G401 (cell line): ENCODE measurements at regions not wholly inside any gene's neighbourhood (a gene's known extent, or its start where the extent isn't known, plus 50 kb on each side); places are given as distances from the start of the nearest gene placed in this dataset.
"Not testable (repeated sequence)": the region's sequence is repeated elsewhere in the genome, so short reads cannot be mapped to it uniquely, and the experiment has no call there.

Source experiments
- DNase-seq: peaks from one replicate; pipeline ENCODE4 v3.0.0-alpha.2; 2015; ENCODE audit warnings: low spot score
- in situ Hi-C: cut with HindIII; loops from 2 replicates; pipeline ENCODE4 v1.10.0; 2016; ENCODE audit warnings: low sequenced_read_pairs, mixed read lengths

DNA sequence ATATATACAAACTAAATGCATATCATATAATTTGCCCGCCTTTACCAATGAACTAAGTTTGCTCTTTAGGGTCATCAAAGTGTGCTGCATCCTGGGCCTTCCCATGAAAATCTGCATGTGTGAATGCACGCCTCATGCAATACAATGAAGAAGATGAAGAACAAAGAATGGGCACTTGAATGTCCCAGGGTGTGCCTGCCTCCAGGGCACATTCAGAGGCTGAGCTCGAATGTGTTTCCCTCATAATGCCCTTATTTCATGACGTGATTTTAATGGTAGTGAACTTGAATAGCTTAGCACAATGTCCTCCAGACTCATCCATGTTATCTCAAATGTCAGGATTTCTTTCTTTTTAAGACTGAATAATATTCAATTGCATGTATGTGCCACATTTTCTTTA, 824.9 kb downstream of the TNS3 start:
- in situ Hi-C loops = no loop called here
- no peak for DNase-seq

DNA sequence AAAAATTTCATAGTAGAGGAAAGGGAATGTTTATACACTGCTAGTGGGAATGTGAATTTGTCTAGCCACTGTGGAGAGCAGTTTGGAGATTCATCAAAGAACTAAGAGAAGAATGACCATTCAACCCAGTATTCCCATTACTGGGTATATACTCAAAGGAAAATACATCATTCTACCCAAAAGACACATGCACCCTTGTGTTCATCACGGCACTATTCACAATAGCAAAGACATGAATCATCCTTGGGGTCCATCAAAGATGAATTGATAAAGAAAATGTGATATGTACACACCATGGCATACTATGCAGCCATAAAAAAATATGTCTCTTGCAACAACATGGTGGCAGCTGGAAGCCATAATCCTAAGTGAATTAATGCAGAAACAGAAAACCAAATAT, 825.7 kb downstream of the TNS3 start:
- no peak for DNase-seq
- in situ Hi-C loops = no loop called here

DNA sequence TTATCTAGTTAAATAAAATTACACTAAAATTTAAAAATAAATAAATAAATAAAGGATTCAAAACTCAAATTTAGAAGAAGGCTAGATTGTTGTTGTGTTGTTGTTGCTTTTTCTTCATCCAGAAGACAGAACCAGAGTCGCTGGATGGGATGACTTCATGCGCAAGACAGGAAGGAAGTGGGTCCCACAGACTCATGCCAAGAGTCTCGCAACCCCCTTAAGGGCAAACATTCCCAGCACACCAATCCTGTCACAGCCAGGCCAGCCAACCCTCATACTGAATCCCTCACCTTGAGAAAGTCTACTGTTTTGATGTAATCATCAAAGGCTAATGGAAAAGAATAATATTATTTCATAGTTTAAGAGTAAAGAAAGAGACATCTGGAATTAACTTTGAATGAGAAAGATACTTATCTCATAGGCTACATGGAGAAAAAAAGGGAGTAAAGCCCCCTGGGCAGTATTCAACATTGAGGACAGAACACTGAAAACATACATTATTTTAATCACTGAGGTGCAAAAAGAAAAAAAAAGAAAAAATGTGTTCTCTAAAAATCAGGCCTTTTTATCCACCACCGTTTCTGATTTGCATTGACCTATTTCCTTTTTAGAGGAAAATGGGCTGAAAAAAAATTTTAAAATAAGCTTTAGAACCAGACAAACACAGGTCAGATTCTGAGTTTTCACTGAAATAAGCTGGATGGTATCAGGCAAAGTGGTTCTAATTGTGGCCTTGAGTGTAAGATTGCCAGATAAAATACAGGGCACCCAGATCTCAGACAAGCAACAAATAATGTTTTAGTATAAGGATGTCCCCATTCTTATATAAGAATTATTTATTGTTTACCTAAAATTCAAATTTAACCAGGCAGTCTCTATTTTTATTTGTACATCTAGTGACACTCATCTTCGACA, 826.5 kb downstream of the TNS3 start:
- in situ Hi-C loops = no loop called here
- DNase-seq = no peak

DNA sequence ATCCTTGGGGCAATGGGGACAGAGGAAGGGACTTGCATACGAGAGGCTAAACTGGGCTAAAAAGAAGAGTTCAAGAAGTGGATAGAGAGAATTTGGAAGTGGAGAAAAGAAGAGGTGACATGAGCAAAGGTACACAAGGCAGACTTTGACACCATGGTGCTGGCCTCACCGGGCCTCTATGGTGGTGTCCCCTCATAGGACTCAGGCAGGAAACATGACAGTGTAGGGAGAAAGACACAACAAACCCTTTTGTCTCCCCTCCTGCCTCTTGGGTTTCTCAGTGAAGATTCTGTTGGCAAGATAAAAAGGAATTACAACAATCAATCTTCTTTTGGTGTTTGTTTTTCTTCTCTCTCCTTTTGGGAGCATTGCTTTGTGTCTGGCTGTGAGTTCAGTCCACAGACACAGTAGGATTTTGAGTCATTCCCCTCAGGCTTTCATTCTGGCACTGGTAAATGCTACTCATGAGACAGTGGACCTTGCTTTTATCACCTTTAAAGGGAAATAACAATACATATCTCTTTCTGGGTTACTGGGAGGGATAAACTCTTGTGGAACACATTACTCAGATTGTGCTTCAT, 827.7 kb downstream of the TNS3 start:
- no peak for DNase-seq
- in situ Hi-C loops = no loop called here

DNA sequence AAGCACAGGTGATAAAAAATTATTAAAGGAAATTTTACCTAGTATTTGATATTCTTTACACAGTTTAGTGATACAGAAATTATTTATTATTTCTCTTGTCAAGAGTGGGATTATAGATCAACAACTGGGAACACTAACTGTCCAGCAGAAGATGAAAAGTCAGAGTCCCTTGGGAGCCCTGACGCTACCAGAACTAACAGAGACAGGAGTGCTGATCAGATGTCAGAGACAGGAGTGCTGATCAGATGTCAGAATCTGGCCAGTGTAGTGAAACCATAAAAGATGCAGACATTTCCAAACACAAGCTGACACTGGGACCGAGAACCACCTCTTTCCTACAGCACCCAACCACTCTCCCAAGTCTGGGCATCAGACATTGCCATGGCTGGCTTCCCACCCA, 828.2 kb downstream of the TNS3 start:
- no peak for DNase-seq
- in situ Hi-C loops = no loop called here

DNA sequence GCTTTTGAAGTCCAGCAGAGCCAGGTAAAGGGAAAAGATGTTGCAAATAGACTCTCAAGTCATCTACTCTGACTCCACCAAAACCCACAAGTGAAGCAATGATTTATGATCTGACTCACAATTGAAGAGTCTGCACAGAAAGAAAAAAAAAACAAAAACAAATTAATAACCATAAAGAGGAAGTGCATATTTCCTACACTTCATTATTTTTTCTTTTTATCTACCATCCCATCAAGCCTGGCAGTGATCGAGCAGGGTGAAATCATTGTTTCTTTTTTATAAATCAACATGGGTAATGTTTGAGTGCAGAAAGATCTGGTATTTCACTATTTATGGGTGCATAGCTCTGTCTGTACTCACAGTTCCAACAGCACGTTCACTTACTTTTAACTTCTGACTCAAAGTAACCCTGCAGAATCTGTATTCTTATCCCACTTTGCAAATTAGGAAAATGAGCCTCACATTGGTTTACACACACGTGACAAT, 829.0 kb downstream of the TNS3 start:
- DNase-seq = no peak

DNA sequence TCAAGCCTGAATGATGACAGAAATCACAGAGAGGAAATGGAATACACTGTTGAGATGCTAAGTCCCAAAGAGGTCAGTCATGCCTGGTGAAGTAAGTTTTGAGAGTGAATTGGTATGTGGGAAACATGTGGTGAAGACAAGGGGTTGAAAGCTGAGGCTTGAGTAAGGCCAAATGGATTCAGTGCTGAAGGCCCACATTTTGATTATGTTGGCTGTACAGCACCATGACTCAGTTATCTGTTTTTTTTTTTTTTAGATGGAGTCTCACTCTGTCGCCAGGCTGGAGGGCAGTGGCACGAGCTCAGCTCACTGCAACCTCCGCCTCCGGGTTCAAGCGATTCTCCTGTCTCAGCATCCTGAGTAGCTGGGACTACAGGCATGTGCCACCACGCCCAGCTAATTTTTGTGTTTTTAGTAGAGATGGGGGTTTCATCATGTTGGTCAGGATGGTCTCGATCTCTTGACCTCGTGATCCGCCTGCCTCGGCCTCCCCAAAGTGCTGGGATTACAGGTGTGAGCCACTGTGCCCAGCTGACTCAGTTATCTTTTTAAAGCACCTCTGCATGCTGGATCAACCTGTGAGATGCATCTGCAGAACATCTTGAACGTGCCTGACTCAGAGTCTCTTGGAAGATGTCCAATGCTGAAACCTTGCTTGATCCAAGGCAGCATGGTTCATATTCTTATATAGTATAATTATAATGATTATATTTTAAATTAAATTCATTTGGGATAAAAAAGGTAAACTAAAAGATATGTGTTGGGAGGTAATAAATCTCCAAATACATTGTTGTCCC, 829.8 kb downstream of the TNS3 start:
- DNase-seq, in situ Hi-C loops: not testable (repeated sequence)

More for the DNA sequence above, 829.0 kb downstream of the TNS3 start:
- in situ Hi-C loops = no loop called here

DNA sequence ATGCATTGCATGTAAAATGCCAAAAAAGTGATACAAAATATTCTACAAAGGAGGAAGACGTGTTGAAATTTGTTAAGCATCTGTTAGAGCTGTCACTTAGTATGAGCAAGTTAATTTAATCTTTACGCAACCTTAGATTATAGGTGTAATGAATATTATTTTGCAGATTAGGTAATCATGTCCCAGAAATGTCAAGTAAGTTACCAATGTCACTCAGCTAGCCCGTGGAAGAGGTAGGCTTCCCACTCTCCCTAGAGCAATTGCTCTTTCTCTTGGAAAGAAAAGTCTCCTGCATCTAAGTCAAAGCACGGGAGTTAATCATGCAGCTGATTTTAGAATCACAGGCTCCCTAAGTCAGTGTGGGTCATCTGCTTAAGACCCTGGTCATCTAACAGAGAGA, 830.4 kb upstream of the IGFBP3 start:
- DNase-seq = no peak
- in situ Hi-C loops = no loop called here

DNA sequence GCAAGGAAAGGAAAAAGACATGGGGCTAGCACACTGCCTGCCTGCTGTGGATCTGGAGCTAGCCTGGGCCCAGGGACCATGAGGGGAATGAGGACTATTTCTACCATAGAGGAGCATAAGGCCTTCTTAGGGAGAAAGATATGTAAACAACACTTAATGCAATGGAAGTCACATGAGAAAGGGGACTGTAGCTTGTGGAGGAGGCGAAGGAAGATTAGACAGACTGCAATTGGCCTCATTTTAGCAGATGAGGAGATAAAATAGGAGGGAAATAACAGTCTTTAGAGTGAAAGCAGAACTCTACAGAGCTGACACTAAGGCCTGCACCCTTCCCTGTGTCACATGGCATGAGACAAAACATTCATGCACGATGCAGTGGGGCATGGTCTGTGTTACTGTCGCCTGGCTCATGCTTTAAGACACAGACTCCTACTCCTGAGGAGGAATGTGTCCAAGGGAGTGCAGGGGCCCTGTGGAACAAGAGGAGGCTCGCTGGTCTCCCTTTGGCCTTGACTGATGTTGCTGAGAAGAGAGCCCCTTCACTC, 829.3 kb upstream of the IGFBP3 start:
- no peak for DNase-seq
- in situ Hi-C loops = no loop called here

DNA sequence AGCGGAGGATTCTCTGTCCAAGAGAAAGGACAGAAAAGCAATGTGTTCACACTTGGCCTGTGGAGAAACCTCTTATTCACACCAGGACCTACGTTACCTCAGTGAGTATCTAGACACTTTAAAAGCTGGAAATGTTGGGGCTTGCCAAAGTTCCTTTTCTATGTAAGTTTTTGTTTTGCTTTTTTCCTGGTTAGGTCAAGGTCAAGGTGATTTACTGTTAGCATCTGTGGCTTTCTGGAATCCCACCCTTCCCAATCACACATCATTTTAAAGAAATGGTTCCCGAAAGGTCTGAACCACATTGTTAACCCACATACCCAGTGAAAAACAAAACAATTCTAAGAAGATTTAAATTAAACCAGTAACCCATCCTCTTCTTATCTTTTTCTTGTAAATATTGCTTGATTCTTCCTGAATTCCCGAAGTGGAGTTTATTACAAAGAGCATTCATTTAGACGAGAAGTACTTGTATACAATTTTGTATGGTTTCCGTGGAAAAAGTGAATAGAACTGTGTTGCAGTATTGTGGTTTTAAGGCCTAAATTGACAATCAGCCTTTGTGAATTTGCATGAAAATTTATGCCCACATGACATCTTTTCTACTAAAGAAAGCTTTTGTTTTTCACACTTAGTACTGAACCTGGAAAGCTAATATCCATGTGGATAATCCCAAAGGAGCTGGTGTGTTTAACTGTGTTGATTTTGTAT, 827.0 kb upstream of the IGFBP3 start:
- in situ Hi-C loops = no loop called here

DNA sequence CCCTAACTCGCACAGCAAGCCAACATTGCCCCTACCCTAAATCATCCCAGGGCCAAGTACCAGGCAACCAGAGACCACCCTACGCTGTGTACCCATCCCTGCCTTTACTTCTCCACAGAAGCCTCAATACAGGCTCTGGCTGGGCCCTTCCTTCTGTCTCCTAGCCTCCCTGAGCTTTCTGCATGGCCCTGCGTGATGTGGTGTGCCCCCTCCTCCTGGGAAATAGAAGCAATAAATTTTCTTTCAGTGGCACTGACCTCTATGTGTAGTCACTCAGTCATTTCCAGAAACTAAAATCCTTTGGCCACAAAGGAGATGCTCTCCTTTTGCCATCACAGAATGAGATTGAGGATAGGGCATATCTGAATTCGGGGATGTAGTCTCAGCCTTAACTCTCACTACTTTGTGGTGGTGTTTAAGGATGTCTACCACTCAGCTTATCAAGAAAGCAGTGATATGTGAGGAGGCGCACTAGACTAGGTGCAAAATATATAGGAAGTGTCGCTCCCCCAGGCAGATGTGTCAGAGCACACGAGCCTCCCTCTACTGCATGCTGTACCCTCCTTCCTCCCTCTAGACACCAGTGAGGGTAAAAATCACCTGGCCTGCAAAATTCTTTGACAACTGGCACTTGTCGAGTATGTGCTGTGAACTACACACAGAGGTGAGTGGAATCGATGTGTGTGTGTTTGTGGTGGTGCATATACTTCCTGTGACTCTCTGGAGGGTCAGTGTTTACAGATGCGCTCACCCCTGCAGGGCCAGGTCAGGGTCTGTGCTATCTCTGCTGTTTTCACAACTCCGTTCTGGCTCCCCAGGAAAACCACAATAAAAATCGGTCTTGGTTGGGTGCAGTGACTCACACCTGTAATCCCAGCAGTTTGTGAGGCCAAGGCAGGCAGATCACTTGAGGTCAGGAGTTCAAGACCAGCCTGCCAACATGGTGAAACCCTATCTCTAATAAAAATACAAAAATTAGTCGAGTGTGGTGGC, 825.9 kb upstream of the IGFBP3 start:
- in situ Hi-C loops = no loop called here
- DNase-seq = no peak

More for the DNA sequence above, 827.0 kb upstream of the IGFBP3 start:
- DNase-seq = no peak

DNA sequence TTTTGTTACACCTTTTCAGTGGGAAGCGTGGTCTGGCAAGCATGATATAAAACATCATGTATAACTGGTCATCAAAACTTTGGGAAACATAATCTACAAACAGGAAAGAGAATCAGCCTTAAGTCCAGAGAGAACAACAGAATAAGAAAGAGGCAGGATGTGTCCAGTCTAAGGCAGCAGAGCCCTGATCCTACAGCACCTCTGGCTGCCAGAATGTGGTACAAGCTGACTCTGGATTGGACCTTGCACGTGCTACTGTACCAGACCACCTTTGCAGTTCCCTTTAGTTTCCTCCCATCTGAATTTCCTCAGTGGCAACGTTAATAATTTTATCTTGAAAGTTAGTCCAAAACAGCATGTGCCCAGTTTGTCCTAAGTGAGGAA, 824.6 kb upstream of the IGFBP3 start:
- DNase-seq = no peak
- in situ Hi-C loops = no loop called here

DNA sequence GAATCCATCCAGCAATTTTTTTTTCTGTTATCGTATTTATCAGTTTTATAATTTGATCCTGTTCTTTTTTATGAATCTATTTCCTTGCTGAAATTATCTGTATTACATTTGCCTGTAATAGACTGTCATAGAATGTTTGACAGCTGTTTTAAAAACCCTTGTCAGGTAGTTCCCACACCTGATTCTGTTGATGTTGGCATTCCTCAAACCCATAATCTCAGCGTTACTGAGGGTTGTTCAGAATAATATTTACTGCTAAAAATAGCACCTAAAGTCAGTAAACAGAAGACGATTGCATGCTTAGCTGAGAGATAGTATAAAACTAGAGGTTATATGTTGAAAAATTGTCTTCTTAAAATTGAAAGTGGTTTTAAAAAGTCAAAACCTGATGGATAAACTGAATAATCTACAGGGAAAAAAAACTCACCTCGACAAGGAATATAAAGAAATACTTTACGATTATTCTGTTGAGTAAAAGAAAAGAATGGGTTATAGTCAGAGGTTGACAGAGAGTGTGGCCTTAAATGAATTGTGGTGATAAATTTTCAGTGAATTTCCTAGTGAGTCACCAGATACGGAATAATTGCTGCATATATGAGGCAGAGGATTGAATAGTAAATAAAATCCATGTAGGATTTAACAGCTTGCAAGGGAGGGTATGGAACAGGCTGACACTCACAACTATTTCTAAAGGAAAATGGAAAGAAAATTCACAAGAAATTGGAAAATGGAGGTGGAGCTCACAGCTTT, 824.1 kb upstream of the IGFBP3 start:
- in situ Hi-C loops = no loop called here
- no peak for DNase-seq

DNA sequence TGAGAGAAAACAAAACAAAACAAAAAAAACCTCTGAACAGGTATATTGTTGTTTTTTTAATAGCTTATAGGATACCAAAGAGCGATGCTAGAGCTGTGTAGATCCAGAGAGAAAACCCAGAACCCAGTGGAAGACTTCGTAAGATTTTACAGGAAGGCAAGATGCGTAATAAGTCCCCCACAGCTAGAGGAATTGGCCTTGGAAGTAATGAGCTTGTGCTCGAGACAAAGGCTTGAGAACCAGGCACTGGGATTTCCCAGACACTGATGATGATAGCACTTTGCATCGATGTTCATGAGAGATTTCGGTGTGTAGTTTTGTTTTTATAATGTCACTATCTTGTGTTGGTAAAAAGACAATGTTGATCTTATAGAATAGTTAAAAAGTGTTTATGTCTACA, 821.5 kb upstream of the IGFBP3 start:
- DNase-seq = no peak
- in situ Hi-C loops = no loop called here

DNA sequence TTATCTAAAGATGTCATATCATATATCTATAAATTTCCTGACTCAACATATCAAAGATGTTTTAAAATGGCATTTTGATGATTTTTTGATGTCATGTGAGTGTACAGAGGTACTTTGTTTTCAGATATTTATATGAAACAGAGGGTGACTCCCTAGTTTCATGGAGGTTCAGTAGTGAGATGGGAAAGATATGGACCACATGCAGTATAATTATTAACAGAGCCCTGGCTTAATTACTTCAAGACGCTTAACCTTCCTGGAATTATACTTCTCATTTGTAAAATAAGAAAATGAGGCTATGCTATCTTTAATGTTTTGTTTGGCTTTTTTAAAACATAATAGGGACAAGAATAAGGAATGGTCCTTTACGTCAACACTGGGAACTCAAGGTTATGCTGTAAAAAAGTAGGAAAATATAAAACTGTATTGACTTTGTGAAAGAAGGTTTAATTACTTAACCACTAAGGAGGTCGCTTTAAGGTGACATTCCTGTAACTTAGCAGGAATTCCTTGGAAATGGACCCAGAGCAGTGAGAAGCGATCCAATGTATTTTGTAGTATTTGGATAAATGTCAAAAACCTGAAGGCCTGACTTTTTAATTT, 821.0 kb upstream of the IGFBP3 start:
- DNase-seq = no peak

DNA sequence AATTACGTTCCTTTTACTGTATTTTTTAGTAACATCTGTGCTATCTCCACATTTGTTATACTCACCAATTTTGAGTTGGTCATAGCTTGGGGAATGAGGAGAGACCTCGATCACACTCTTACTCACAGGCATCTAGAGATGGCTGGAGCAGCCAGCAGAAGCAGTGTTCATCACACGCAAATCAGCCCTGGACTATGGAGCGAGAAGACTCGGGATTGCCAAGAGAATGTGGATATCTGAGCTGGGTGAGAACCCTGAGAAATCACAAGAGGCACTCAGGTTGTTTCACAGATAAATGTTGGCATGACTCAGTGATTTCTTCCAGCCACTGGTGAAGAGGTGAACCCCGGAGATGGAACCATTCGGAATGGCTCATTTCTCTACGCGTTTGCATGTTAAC, 820.1 kb upstream of the IGFBP3 start:
- in situ Hi-C loops = no loop called here
- no peak for DNase-seq

More for the DNA sequence above, 821.0 kb upstream of the IGFBP3 start:
- in situ Hi-C loops = no loop called here
